NCI-H1417 treated with DMSO at 0.1 percent for 48 hours (cell line): ENCODE measurements at regions not wholly inside any gene's neighbourhood (a gene's known extent, or its start where the extent isn't known, plus 50 kb on each side); places are given as distances from the start of the nearest gene placed in this dataset.
"Not testable (repeated sequence)": the region's sequence is repeated elsewhere in the genome, so short reads cannot be mapped to it uniquely, and the experiment has no call there.

ENCODE experiments used
- DNase-seq: peaks from one replicate; lab custom pipeline; 2025; lab: John Stamatoyannopoulos, UW

- no peak for DNase-seq
Measured at GRCh38 chr9:27672718-27673117, 99.4 kb upstream of the C9orf72 start.

- DNase-seq, result no peak
Measured at GRCh38 chr9:27673641-27674040, 100.4 kb upstream of the C9orf72 start.

GRCh38 chr9:27675354-27675753 is 102.1 kb upstream of the C9orf72 start:
- DNase-seq, result no peak

- DNase-seq, result no peak
Measured at GRCh38 chr9:27676827-27677226, 103.5 kb upstream of the C9orf72 start.

GRCh38 chr9:27679338-27679737 is 106.1 kb upstream of the C9orf72 start:
- no peak for DNase-seq

- DNase-seq, result no peak
Measured at GRCh38 chr9:27683181-27683580, 109.9 kb upstream of the C9orf72 start.

GRCh38 chr9:27688954-27689353 is 115.7 kb upstream of the C9orf72 start:
- DNase-seq, result no peak

GRCh38 chr9:27690816-27691215 is 117.5 kb upstream of the C9orf72 start:
- DNase-seq, result not testable (repeated sequence)

GRCh38 chr9:27699621-27700020 is 126.3 kb upstream of the C9orf72 start:
- DNase-seq, result no peak

GRCh38 chr9:27701016-27701415 is 127.7 kb upstream of the C9orf72 start:
- no peak for DNase-seq

GRCh38 chr9:27701587-27701986 is 128.3 kb upstream of the C9orf72 start:
- no peak for DNase-seq

GRCh38 chr9:27703216-27703980 is 130.1 kb upstream of the C9orf72 start:
- DNase-seq, result no peak

GRCh38 chr9:27711241-27711640 is 138.0 kb upstream of the C9orf72 start:
- DNase-seq, result no peak

GRCh38 chr9:27712806-27713205 is 139.5 kb upstream of the C9orf72 start:
- DNase-seq, result no peak

GRCh38 chr9:27714388-27714787 is 141.1 kb upstream of the C9orf72 start:
- DNase-seq, result no peak

- DNase-seq, result no peak
Measured at GRCh38 chr9:27715651-27716050, 142.4 kb upstream of the C9orf72 start.

GRCh38 chr9:27717991-27718390 is 144.7 kb upstream of the C9orf72 start:
- no peak for DNase-seq

GRCh38 chr9:27719711-27720110 is 146.4 kb upstream of the C9orf72 start:
- no peak for DNase-seq

- no peak for DNase-seq
Measured at GRCh38 chr9:27722866-27723265, 149.6 kb upstream of the C9orf72 start.

GRCh38 chr9:27726244-27727081 is 153.2 kb upstream of the C9orf72 start:
- DNase-seq, result no peak

- DNase-seq, result no peak
Measured at GRCh38 chr9:27732494-27732893, 159.2 kb upstream of the C9orf72 start.

GRCh38 chr9:27743490-27743889 is 170.2 kb upstream of the C9orf72 start:
- no peak for DNase-seq

- DNase-seq, result no peak
Measured at GRCh38 chr9:27747450-27747849, 174.2 kb upstream of the C9orf72 start.
